Astrocyte (in vitro differentiated cells and primary cell): ENCODE measurements at regions not wholly inside any gene's neighbourhood (a gene's known extent, or its start where the extent isn't known, plus 50 kb on each side); places are given as distances from the start of the nearest gene placed in this dataset.

Experiments used
- DNase-seq: peaks from one replicate; pipeline ENCODE4 v3.0.0-alpha.2; 2010; ENCODE audit warnings: low read depth
- FAIRE-seq: peaks from 2 replicates; lab custom pipeline; 2011; peaks lifted over from hg19 to GRCh38; lab: Jason Lieb, UNC
- H2AFZ ChIP-seq: 2 replicates; pipeline ENCODE4 v1.6.0; 2012; ENCODE audit warnings: low read depth, low read length, inconsistent platforms
- H3K27ac ChIP-seq: 2 replicates; pipeline ENCODE4 v1.5.1; 2011; ENCODE audit warnings: low read depth, low read length, inconsistent platforms
- H3K27me3 ChIP-seq: 2 replicates; pipeline ENCODE4 v1.6.0; 2011; ENCODE audit warnings: low read length, inconsistent platforms; ENCODE audit not compliant: insufficient read depth
- H3K36me3 ChIP-seq: 2 replicates; pipeline ENCODE4 v1.5.1; 2011; ENCODE audit warnings: low read length, inconsistent platforms; ENCODE audit not compliant: insufficient read depth
- H3K4me1 ChIP-seq: 2 replicates; pipeline ENCODE4 v1.5.1; 2011; ENCODE audit warnings: low read length, inconsistent platforms; ENCODE audit not compliant: insufficient read depth
- H3K4me2 ChIP-seq: 2 replicates; pipeline ENCODE4 v1.6.0; 2012; ENCODE audit warnings: low read length, inconsistent platforms
- H3K4me3 ChIP-seq: 2 replicates; pipeline ENCODE4 v1.5.1; 2011; ENCODE audit warnings: low read depth, mild to moderate bottlenecking, low read length, inconsistent platforms; ENCODE audit not compliant: insufficient read depth
- H3K79me2 ChIP-seq: 2 replicates; pipeline ENCODE4 v1.6.0; 2012; ENCODE audit warnings: mild to moderate bottlenecking, low read length, inconsistent platforms; ENCODE audit not compliant: insufficient read depth
- H3K9ac ChIP-seq: 2 replicates; pipeline ENCODE4 v1.6.0; 2012; ENCODE audit warnings: mild to moderate bottlenecking, low read length, inconsistent platforms
- H3K9me3 ChIP-seq: 2 replicates; pipeline ENCODE4 v1.5.1; 2012; ENCODE audit warnings: low read depth, mild to moderate bottlenecking, low read length, inconsistent platforms; ENCODE audit not compliant: insufficient read depth
- H4K20me1 ChIP-seq: 2 replicates; pipeline ENCODE4 v1.6.0; 2012; ENCODE audit warnings: low read length, inconsistent platforms; ENCODE audit not compliant: insufficient read depth
- H3K27ac Mint-ChIP-seq: one replicate; pipeline ENCODE4 v1.8.0; 2021; ENCODE audit warnings: mild to moderate bottlenecking, mixed read lengths; ENCODE audit not compliant: unreplicated experiment
- H3K27me3 Mint-ChIP-seq: one replicate; pipeline ENCODE4 v1.8.0; 2021; ENCODE audit warnings: low read depth, mixed read lengths; ENCODE audit not compliant: unreplicated experiment
- H3K36me3 Mint-ChIP-seq: one replicate; pipeline ENCODE4 v1.8.0; 2021; ENCODE audit warnings: low read depth, mixed read lengths; ENCODE audit not compliant: unreplicated experiment
- H3K4me1 Mint-ChIP-seq: one replicate; pipeline ENCODE4 v1.8.0; 2021; ENCODE audit warnings: low read depth, mixed read lengths; ENCODE audit not compliant: unreplicated experiment
- H3K4me3 Mint-ChIP-seq: one replicate; pipeline ENCODE4 v1.8.0; 2021; ENCODE audit warnings: mild to moderate bottlenecking, moderate library complexity, mixed read lengths; ENCODE audit not compliant: unreplicated experiment
- H3K9me3 Mint-ChIP-seq: one replicate; pipeline ENCODE4 v1.8.0; 2021; ENCODE audit warnings: mild to moderate bottlenecking, mixed read lengths; ENCODE audit not compliant: unreplicated experiment
- CTCF ChIP-seq: IDR thresholded peaks from 2 replicates; pipeline ENCODE4 v1.5.1; 2011; ENCODE audit warnings: low read depth, mild to moderate bottlenecking, inconsistent platforms, low read length, moderate library complexity; ENCODE audit not compliant: insufficient read depth
- EZH2 ChIP-seq: IDR thresholded peaks from 2 replicates; pipeline ENCODE4 v1.6.1; 2012; ENCODE audit warnings: mild to moderate bottlenecking, low read length, inconsistent platforms; ENCODE audit not compliant: insufficient read depth

- Histone ChIP-seq H3K4me3 (no peak overlapping the region), H3K27ac (no peak overlapping the region), H3K9ac (no peak overlapping the region), H3K4me2 (no peak overlapping the region), H3K36me3 (no peaks in the 10 kb centered on the region), H3K79me2 (no peaks in the 10 kb centered on the region), H3K9me3 (no peaks in the 10 kb centered on the region), H3K4me1 (no peaks in the 10 kb centered on the region), H3K27me3 (no peaks in the 10 kb centered on the region), H2AFZ (no peak overlapping the region), H4K20me1 (no peaks in the 10 kb centered on the region)
- no peak for TF ChIP-seq CTCF
- TF ChIP-seq EZH2, result no peak
- Mint-ChIP-seq H3K4me1 (peaks cover 9% of the 10 kb centered on the region), H3K36me3 (peaks cover 2% of the 10 kb centered on the region), H3K27ac (no peak overlapping the region), H3K4me3 (no peak overlapping the region), H3K9me3 (peaks cover 5% of the 10 kb centered on the region), H3K27me3 (peaks cover 5% of the 10 kb centered on the region)
- FAIRE-seq (no peak), DNase-seq (no peak)
Observed at GRCh38 chr6:142613981-142614380, 312.2 kb downstream of the ADGRG6 start.

- no peaks in the 10 kb centered on the region for H3K79me2 ChIP-seq
- TF ChIP-seq EZH2 (no peak), CTCF (no peak)
- no peak overlapping the region for H3K4me3 ChIP-seq
- DNase-seq (no peak), FAIRE-seq (no peak)
- H3K9me3 Mint-ChIP-seq, result peaks cover under 1% of the 10 kb centered on the region
- no peak overlapping the region for H3K4me2 ChIP-seq
- H3K4me3 Mint-ChIP-seq, result no peak overlapping the region
- H4K20me1 ChIP-seq, result no peaks in the 10 kb centered on the region
- no peaks in the 10 kb centered on the region for H3K4me1 ChIP-seq
- H3K27ac ChIP-seq, result no peak overlapping the region
- H2AFZ ChIP-seq, result no peak overlapping the region
- H3K27me3 ChIP-seq, result no peaks in the 10 kb centered on the region
- H3K9ac ChIP-seq, result no peak overlapping the region
- H3K36me3 Mint-ChIP-seq, result peaks cover 2% of the 10 kb centered on the region
- H3K27ac Mint-ChIP-seq, result no peak overlapping the region
- no peaks in the 10 kb centered on the region for H3K36me3 ChIP-seq
- H3K9me3 ChIP-seq, result no peaks in the 10 kb centered on the region
- peaks cover 9% of the 10 kb centered on the region for H3K4me1 Mint-ChIP-seq
- peaks cover 5% of the 10 kb centered on the region for H3K27me3 Mint-ChIP-seq
Observed at GRCh38 chr6:142617158-142617557, 315.4 kb downstream of the ADGRG6 start.

- H3K9me3 Mint-ChIP-seq, result no peaks in the 10 kb centered on the region
- Histone ChIP-seq H3K27me3 (no peaks in the 10 kb centered on the region), H3K36me3 (no peaks in the 10 kb centered on the region), H2AFZ (no peak overlapping the region), H3K9me3 (no peaks in the 10 kb centered on the region), H3K9ac (no peak overlapping the region), H3K4me2 (no peak overlapping the region), H3K4me3 (no peak overlapping the region), H3K4me1 (no peaks in the 10 kb centered on the region), H4K20me1 (no peaks in the 10 kb centered on the region), H3K27ac (no peak overlapping the region), H3K79me2 (no peaks in the 10 kb centered on the region)
- DNase-seq, result no peak
- H3K27ac Mint-ChIP-seq, result no peak overlapping the region
- H3K27me3 Mint-ChIP-seq, result peaks cover 5% of the 10 kb centered on the region
- H3K4me1 Mint-ChIP-seq, result peaks cover 1% of the 10 kb centered on the region
- TF ChIP-seq EZH2, result no peak
- TF ChIP-seq CTCF, result no peak
- no peak overlapping the region for H3K4me3 Mint-ChIP-seq
- H3K36me3 Mint-ChIP-seq, result peaks cover 2% of the 10 kb centered on the region
- FAIRE-seq, result no peak
Observed at GRCh38 chr6:142621822-142622221, 320.0 kb downstream of the ADGRG6 start.
